HEK293 (cell line): ENCODE measurements at regions not wholly inside any gene's neighbourhood (a gene's known extent, or its start where the extent isn't known, plus 50 kb on each side); places are given as distances from the start of the nearest gene placed in this dataset.

ENCODE experiments used
- REST ChIP-seq: fragments of 450-650 bp; formaldehyde crosslinking; IDR thresholded peaks from 2 replicates; pipeline ENCODE4 v1.5.1; 2016; ENCODE audit warnings: missing biosample characterization, missing genetic modification characterization
- ZNF501 ChIP-seq: fragments of 450-650 bp; formaldehyde crosslinking; IDR thresholded peaks from 2 replicates; pipeline ENCODE4 v1.5.1; 2016; ENCODE audit warnings: missing biosample characterization, missing genetic modification characterization
- ZNF777 ChIP-seq: fragments of 450-650 bp; formaldehyde crosslinking; IDR thresholded peaks from 2 replicates; pipeline ENCODE4 v1.5.1; 2017; ENCODE audit warnings: missing biosample characterization, missing genetic modification characterization, borderline replicate concordance
- TF ChIP-seq, protein P1 (sequence below): fragments of 450-650 bp; formaldehyde crosslinking; IDR thresholded peaks from 2 replicates; pipeline ENCODE4 v1.5.1; 2016; ENCODE audit warnings: missing biosample characterization, missing genetic modification characterization

- no peak for TF ChIP-seq ZNF501 (tag by site-specific recombination)
- TF ChIP-seq REST (tag by site-specific recombination) = no peak
- TF ChIP-seq, protein P1, sequence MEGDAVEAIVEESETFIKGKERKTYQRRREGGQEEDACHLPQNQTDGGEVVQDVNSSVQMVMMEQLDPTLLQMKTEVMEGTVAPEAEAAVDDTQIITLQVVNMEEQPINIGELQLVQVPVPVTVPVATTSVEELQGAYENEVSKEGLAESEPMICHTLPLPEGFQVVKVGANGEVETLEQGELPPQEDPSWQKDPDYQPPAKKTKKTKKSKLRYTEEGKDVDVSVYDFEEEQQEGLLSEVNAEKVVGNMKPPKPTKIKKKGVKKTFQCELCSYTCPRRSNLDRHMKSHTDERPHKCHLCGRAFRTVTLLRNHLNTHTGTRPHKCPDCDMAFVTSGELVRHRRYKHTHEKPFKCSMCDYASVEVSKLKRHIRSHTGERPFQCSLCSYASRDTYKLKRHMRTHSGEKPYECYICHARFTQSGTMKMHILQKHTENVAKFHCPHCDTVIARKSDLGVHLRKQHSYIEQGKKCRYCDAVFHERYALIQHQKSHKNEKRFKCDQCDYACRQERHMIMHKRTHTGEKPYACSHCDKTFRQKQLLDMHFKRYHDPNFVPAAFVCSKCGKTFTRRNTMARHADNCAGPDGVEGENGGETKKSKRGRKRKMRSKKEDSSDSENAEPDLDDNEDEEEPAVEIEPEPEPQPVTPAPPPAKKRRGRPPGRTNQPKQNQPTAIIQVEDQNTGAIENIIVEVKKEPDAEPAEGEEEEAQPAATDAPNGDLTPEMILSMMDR (tag by site-specific recombination) = no peak
- TF ChIP-seq ZNF777 (tag by site-specific recombination) = no peak
Observed at GRCh38 chr12:13652105-13652504, 329.3 kb downstream of the GRIN2B start.
